Heart left ventricle (tissue), 16 donors: ENCODE measurements at regions not wholly inside any gene's neighbourhood (a gene's known extent, or its start where the extent isn't known, plus 50 kb on each side); places are given as distances from the start of the nearest gene placed in this dataset.

Experiments used
- ATAC-seq, 4 donors: fragments of 200-7000 bp; cut with Tn5 transposase; one replicate each; pipeline ENCODE4 v1.9.1; 2020 to 2022; ENCODE audit warnings: moderate library complexity in 4 of 4, mild to moderate bottlenecking in 3 of 4, moderate number of reproducible peaks in 1 of 4
- DNase-seq, 5 donors: peaks; one replicate each; pipeline ENCODE4 v3.0.0-alpha.2; 2020
- H3K27ac ChIP-seq, 12 donors: fragments of 200-600 bp; sonication (generic) in 4 of 12; one replicate each; pipeline versions ENCODE4 v1.5.0 to v1.8.0; 2016 to 2022; ENCODE audit warnings: mild to moderate bottlenecking in 2 of 12
- H3K27me3 ChIP-seq, 9 donors: fragments of 200-600 bp; sonication (generic) in 2 of 9; one replicate each; pipeline versions ENCODE4 v1.5.1 to v1.8.0; 2016 to 2022; ENCODE audit warnings: mild to moderate bottlenecking in 3 of 9
- H3K36me3 ChIP-seq, 9 donors: fragments of 200-600 bp; sonication (generic) in 2 of 9; one replicate each; pipeline versions ENCODE4 v1.5.0 to v1.8.0; 2018 to 2022; ENCODE audit warnings: mild to moderate bottlenecking in 2 of 9
- H3K4me1 ChIP-seq, 12 donors: fragments of 200-600 bp; sonication (generic) in 4 of 12; one replicate each; pipeline versions ENCODE4 v1.5.0 to v1.8.0; 2016 to 2022; ENCODE audit warnings: mild to moderate bottlenecking in 3 of 12
- H3K4me3 ChIP-seq, 12 donors: fragments of 200-600 bp; sonication (generic) in 4 of 12; one replicate each; pipeline versions ENCODE4 v1.5.0 to v1.8.0; 2017 to 2022; ENCODE audit warnings: mild to moderate bottlenecking in 9 of 12, moderate library complexity in 4 of 12
- H3K9me3 ChIP-seq, 12 donors: fragments of 200-600 bp; sonication (generic) in 4 of 12; one replicate each; pipeline versions ENCODE4 v1.5.0 to v1.8.0; 2016 to 2022; ENCODE audit warnings: mild to moderate bottlenecking in 1 of 12
- POLR2A ChIP-seq, 2 donors: fragments of 450-650 bp; IDR thresholded peaks; one replicate each; pipeline ENCODE4 v1.6.1; 2017; ENCODE audit warnings: antibody characterized with exemption in 2 of 2, mild to moderate bottlenecking in 2 of 2, moderate library complexity in 2 of 2
- WGBS, 4 donors: extraction: QIAGEN DNeasy Blood & Tissue Kit in 2 of 4; methylation state at CpG; one replicate each; pipeline versions ENCODE4 v1.1.5 to v1.1.7; 2013 to 2018; 5-methylcytosine and 5-hydroxymethylcytosine counted together
- intact Hi-C, 10 donors: fragments of 100-400 bp; cut with DNase I; formaldehyde crosslinking; loops; one replicate each; pipeline versions ENCODE4 v1.11.1 to v1.14.2; 2022
- TF ChIP-seq, protein P1 (sequence below), 12 donors: fragments of 200-600 bp; sonication (generic) in 4 of 12; IDR thresholded peaks; one replicate each; pipeline versions ENCODE4 v1.5.0 to v1.8.0; 2018 to 2022; ENCODE audit warnings: antibody characterized with exemption in 12 of 12, mild to moderate bottlenecking in 5 of 12
- donor health status: ischemic (EF 13 %, LVEDD 7.1; RV severe dilation, severe dysfunction).
- donor health status: healthy with polysubstance abuse.
- donor health status: DM: no; HTN: yes; CAD: no.
- donor health status: DM: no; HTN: no; CAD: no.
- donor health status: ischemic (EF 25% LVEDD 6.9; RV normal size, moderate dysfunction).
- donor health status: ischemic (EF 25% LVEDD 5.7; RV mildly dilated, moderate dysfunction).
- donor health status: healthy.
- donor health status: DM: yes; HTN: yes; CAD: no.
- donor health status: ischemic (EF 35%, LVEDD 5.7; RV mildly dilated, moderate dysfunction).
- donor health status: nonischemic (EF 11% LVEDD 7.7; RV severe dilation, severe dysfunction).
- donor health status: DM: yes; HTN: yes; CAD: no.
- donor health status: PGD.
- donor health status: ischemic (EF 29% LVEDD 5.4; RV normal size, mild dysfunction).
- donor health status: nonischemic (EF 23%, LVEDD 6.1; RV moderate dilation, normal function).

DNA sequence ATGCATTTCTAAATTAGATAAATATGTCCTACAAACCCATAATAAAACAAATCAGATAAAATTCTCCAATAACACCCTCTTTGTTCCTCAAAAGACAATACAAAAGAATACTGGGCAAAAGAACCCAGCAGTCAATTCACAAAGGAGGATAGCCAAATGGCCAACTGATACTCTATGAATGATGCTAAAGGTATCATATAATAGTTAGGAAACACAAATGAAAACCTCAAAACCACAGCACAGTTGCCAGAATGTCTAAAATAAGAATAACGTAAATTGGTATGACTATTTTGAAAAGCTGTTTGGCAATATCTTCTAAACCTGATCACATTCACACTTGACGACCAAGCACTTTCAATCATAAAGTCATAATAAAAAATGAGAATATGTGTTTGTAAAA is 315.4 kb downstream of the CDH7 start:
- H3K4me1 ChIP-seq = no peaks in the 10 kb centered on the region
- TF ChIP-seq, protein P1, sequence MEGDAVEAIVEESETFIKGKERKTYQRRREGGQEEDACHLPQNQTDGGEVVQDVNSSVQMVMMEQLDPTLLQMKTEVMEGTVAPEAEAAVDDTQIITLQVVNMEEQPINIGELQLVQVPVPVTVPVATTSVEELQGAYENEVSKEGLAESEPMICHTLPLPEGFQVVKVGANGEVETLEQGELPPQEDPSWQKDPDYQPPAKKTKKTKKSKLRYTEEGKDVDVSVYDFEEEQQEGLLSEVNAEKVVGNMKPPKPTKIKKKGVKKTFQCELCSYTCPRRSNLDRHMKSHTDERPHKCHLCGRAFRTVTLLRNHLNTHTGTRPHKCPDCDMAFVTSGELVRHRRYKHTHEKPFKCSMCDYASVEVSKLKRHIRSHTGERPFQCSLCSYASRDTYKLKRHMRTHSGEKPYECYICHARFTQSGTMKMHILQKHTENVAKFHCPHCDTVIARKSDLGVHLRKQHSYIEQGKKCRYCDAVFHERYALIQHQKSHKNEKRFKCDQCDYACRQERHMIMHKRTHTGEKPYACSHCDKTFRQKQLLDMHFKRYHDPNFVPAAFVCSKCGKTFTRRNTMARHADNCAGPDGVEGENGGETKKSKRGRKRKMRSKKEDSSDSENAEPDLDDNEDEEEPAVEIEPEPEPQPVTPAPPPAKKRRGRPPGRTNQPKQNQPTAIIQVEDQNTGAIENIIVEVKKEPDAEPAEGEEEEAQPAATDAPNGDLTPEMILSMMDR (IDR thresholded peaks at IDR 0.05) = no peak
- TF ChIP-seq POLR2A (IDR thresholded peaks at IDR 0.05) = no peak
- H3K9me3 ChIP-seq = peaks cover 0 to under 1% (median 0%) of the 10 kb centered on the region in 12 donors
- DNase-seq (no peak), ATAC-seq (no peak)
- WGBS, 4 donors = 85 to 89% (median 88%) methylated on average over 2 of the region's 2 CpGs
- intact Hi-C loops = no loop called here
- H3K4me3 ChIP-seq = no peak overlapping the region
- H3K36me3 ChIP-seq = no peaks in the 10 kb centered on the region
- H3K27me3 ChIP-seq = no peaks in the 10 kb centered on the region
- H3K27ac ChIP-seq = no peak overlapping the region

DNA sequence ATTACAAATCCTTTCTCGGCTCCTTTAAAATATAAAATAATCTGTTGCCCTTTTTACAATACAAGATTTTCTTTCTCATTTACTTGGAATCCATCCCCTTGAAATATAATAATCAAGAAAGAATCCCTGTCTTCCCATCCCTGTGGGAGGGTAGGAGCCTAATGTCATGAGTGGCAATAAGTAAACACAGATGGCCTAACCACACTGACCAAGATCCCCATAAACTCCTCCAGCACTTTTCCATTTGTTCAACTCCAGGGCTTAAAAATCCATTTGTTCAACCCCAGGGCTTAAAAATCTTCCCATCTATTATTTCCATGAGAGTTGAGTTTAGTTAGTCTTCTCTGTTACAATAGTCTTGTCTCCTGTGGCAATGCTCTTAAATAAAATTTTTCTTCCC is 297.6 kb downstream of the CDH7 start:
- ATAC-seq (no peak), DNase-seq (no peak)
- H3K27me3 ChIP-seq = no peaks in the 10 kb centered on the region
- H3K27ac ChIP-seq = no peak overlapping the region
- H3K36me3 ChIP-seq = no peaks in the 10 kb centered on the region
- no peak for TF ChIP-seq POLR2A (IDR thresholded peaks at IDR 0.05)
- TF ChIP-seq, protein P1 (IDR thresholded peaks at IDR 0.05) = no peak
- 77 to 83% (median 80%) methylated on average over 1 of the region's 1 CpG for WGBS, 4 donors
- intact Hi-C loops = no loop called here
- no peaks in the 10 kb centered on the region for H3K9me3 ChIP-seq
- no peak overlapping the region for H3K4me3 ChIP-seq
- no peaks in the 10 kb centered on the region for H3K4me1 ChIP-seq

DNA sequence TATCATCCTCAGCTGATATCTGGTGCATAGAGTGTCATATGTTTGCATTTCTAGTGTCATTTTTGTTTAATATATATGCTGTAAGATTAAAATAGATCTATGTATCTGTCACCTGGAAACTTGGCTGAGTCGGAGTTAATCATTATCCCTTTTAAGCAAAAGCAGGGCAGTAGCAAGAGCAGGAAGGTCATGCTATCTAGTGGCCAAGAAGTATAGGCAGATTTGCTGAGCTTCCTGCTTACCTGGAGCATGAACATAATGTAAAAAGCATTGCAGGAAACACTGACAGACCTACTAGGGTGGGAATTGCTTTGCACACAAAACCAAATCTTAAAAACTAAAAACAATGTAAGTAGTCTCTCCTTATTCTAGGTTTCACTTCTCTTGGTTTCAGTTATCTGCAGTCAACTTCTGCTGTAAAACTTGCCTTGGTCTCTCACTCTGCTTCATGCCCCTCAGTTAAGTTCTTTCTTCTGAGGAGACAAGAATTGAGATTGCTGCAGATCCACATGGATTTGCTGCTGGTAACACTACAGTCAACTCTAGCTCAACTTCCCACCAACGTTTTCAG is 295.3 kb downstream of the CDH7 start:
- Histone ChIP-seq H3K36me3 (no peaks in the 10 kb centered on the region), H3K27ac (no peak overlapping the region), H3K27me3 (no peaks in the 10 kb centered on the region), H3K4me3 (no peak overlapping the region), H3K9me3 (no peaks in the 10 kb centered on the region), H3K4me1 (no peaks in the 10 kb centered on the region)
- no peak for DNase-seq
- intact Hi-C loops = no loop called here
- 32 to 47% (median 39%) methylated on average over 2 of the region's 2 CpGs for WGBS, 4 donors
- TF ChIP-seq, protein P1 (IDR thresholded peaks at IDR 0.05) = no peak
- no peak for TF ChIP-seq POLR2A (IDR thresholded peaks at IDR 0.05)
- no peak for ATAC-seq

DNA sequence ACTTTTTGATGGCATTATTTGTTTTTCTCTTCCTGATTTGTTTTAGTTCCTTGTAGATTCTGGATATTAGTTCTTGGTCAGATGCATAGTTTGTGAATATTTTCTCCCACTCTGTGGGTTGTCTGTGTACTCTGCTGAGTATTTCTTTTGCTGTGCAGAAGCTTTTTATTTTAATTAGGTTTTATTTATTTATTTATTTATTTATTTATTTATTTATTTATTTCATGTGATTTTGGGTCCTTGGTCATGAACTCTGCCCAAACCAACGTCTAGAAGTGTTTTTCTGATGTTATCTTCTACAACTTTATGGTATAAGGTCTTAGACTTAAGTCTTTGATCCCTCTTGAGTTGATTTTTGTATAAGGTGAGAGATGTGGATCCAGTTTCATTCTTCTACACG is 292.2 kb downstream of the CDH7 start:
- TF ChIP-seq, protein P1 (IDR thresholded peaks at IDR 0.05) = no peak
- TF ChIP-seq POLR2A (IDR thresholded peaks at IDR 0.05) = no peak
- no peaks in the 10 kb centered on the region for H3K36me3 ChIP-seq
- no peaks in the 10 kb centered on the region for H3K4me1 ChIP-seq
- H3K9me3 ChIP-seq = peaks cover 0 to 4% (median 0%) of the 10 kb centered on the region in 12 donors
- H3K27ac ChIP-seq = no peak overlapping the region
- ATAC-seq (no peak), DNase-seq (no peak)
- no peak overlapping the region for H3K4me3 ChIP-seq
- H3K27me3 ChIP-seq = no peaks in the 10 kb centered on the region
- WGBS, 4 donors = 29 to 58% (median 51%) methylated on average over 2 of the region's 2 CpGs
- intact Hi-C loops = no loop called here
